ENCODE measurements at regions not wholly inside any gene's neighbourhood (a gene's known extent, or its start where the extent isn't known, plus 50 kb on each side); places are given as distances from the start of the nearest gene placed in this dataset.

DNA sequence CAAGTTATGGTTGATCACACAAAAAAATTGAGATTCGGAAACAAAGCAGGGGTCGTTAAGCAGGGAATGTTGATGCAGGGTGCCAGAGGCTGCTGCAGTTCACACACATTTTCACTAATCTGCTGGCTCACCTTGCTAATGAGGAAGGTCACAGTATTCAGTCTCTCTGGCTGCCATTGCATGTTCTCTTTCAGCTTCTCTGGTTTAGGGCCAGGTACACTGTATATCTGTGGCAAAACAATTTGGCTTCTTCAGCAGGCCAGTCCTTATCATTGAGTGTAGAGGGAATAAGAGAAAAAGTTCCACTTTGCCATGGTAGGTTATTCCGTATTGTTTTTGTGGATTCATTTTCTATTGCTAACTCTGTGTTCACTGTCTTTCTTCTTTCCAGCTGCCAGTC, 283.7 kb upstream of the ANO3 start (continued):
- TF ChIP-seq E2F6 (IDR thresholded peaks at IDR 0.05; ENCODE audit: borderline replicate concordance, low read depth): no peak
- TF ChIP-seq RARB (CRISPR knock-in tag; IDR thresholded peaks at IDR 0.05): no peak

DNA sequence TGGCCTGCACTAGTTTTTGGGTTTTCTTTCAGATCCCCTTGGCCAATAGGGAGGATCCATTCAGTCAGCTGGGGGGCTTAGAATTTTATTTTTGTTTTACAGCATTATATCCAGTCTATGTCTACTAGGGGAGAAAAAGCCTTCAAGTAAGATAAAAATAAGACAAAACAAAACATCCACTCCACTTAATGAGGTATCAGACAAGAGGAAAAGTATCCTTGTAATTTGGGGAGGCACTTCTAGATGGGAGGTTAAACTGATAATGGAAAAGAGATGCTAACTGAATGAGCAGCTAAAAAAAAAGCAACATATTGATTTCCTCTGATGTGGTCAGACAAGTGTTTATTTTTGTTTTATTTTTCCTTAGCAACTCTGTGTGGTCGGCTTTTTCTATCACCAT, 278.0 kb upstream of the ANO3 start:
- H3K4me1 ChIP-seq: no peaks in the 10 kb centered on the region
- no peak overlapping the region for H3K4me3 ChIP-seq
- DNase-seq (ENCODE audit: low read depth in 1 of 2, low spot score in 1 of 2) (no peak), FAIRE-seq (no peak), ATAC-seq (no peak)
- no peak overlapping the region for H3K27ac ChIP-seq
- H3K9me3 ChIP-seq: no peaks in the 10 kb centered on the region
- ChIA-PET CTCF (no interaction called here), POLR2A (no interaction called here)
- TF ChIP-seq, protein P1, sequence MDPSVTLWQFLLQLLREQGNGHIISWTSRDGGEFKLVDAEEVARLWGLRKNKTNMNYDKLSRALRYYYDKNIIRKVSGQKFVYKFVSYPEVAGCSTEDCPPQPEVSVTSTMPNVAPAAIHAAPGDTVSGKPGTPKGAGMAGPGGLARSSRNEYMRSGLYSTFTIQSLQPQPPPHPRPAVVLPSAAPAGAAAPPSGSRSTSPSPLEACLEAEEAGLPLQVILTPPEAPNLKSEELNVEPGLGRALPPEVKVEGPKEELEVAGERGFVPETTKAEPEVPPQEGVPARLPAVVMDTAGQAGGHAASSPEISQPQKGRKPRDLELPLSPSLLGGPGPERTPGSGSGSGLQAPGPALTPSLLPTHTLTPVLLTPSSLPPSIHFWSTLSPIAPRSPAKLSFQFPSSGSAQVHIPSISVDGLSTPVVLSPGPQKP (IDR thresholded peaks at IDR 0.05; ENCODE audit: low read depth, low read length): 0 out of 2 replicates have a peak, but pooled peaks have one; percentile 1
- TF ChIP-seq KDM1A (IDR thresholded peaks at IDR 0.05; ENCODE audit: low read depth): no peak
- 31% methylated on average over 1 of the region's 1 CpG for WGBS (ENCODE audit: missing lambda C conversion rate)
- H3K4me2 ChIP-seq: no peak overlapping the region

DNA sequence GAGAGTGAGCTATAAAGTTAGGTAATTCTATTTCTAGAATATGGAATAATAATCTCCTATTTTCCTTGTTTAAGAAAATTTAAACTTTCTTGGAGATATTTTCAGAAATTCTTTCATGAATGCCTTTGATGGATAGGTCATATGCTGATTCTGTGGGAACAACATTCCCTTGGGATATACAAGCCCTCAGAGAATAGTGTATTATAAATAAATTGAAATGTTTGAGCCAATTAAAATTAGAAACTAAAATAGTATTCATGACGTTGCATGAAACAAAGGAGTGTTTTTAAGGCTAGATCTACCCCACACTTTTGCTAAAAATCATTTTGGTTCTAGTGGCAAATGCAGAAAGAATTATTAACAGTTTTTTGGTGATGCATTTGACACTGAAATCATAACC, 269.3 kb upstream of the ANO3 start:
- no peak for DNase-seq (ENCODE audit: low read depth in 1 of 2, low spot score in 1 of 2)
- no peak for TF ChIP-seq ZC3H11A (IDR thresholded peaks at IDR 0.05)
- no peak for TF ChIP-seq CHD2 (IDR thresholded peaks at IDR 0.05; ENCODE audit: low read length, partially characterized antibody)
- TF ChIP-seq CBX2 (IDR thresholded peaks at IDR 0.05; ENCODE audit: borderline replicate concordance, low read depth): no peak
- no peak for TF ChIP-seq CTCF (IDR thresholded peaks at IDR 0.05)
- TF ChIP-seq HOXB5 (CRISPR knock-in tag; IDR thresholded peaks at IDR 0.05): no peak
- TF ChIP-seq FOSB (CRISPR knock-in tag; IDR thresholded peaks at IDR 0.05): no peak
- TF ChIP-seq HES2 (IDR thresholded peaks at IDR 0.05): no peak
- no peak for TF ChIP-seq RCOR1 (IDR thresholded peaks at IDR 0.05; ENCODE audit: low read depth, low read length)
- TF ChIP-seq TP53 (CRISPR knock-in tag; IDR thresholded peaks at IDR 0.05): no peak
- Histone ChIP-seq H3K4me1 (no peaks in the 10 kb centered on the region), H3K4me2 (no peak overlapping the region), H3K27ac (no peak overlapping the region), H3K9me3 (no peaks in the 10 kb centered on the region), H3K4me3 (no peak overlapping the region)
- POLR2A ChIA-PET: no interaction called here
- FAIRE-seq: no peak
- WGBS (ENCODE audit: missing lambda C conversion rate): 2% methylated on average over 1 of the region's 1 CpG
- ATAC-seq: no peak
- CTCF ChIA-PET: no interaction called here

DNA sequence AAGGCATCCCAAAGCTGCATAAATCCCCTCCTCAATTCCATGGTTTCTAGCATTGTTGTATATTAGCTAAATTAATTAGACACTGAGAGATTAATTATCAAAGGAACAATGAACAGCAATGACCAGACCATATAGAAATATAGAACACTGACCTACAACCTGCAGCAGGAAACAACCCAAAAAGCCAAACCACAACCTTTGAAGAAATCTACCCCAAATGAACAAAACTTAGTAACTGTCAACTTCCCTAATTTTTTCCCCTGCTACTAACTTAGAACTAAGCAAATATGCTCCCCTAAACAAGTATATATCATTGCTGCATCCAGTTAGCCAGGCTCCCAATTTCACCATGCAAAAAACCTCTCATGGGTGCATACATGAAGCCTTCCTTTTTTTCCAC, 268.0 kb upstream of the ANO3 start:
- CTCF ChIA-PET: no interaction called here
- H3K4me2 ChIP-seq: no peak overlapping the region
- H3K9me3 ChIP-seq: no peaks in the 10 kb centered on the region
- ATAC-seq: no peak
- no peak for TF ChIP-seq ZFP36 (IDR thresholded peaks at IDR 0.05; ENCODE audit: borderline replicate concordance, partially characterized antibody)
- no peak for TF ChIP-seq NPAS2 (CRISPR knock-in tag; IDR thresholded peaks at IDR 0.05; ENCODE audit: borderline replicate concordance)
- TF ChIP-seq, protein P2, sequence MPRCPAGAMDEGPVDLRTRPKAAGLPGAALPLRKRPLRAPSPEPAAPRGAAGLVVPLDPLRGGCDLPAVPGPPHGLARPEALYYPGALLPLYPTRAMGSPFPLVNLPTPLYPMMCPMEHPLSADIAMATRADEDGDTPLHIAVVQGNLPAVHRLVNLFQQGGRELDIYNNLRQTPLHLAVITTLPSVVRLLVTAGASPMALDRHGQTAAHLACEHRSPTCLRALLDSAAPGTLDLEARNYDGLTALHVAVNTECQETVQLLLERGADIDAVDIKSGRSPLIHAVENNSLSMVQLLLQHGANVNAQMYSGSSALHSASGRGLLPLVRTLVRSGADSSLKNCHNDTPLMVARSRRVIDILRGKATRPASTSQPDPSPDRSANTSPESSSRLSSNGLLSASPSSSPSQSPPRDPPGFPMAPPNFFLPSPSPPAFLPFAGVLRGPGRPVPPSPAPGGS (IDR thresholded peaks at IDR 0.05): no peak
- TF ChIP-seq HOXB13 (CRISPR knock-in tag; IDR thresholded peaks at IDR 0.05; ENCODE audit: low read depth): no peak
- no peak for TF ChIP-seq ZNF302 (CRISPR knock-in tag; IDR thresholded peaks at IDR 0.05)
- no peaks in the 10 kb centered on the region for H3K4me1 ChIP-seq
- no peak overlapping the region for H3K27ac ChIP-seq
- H3K4me3 ChIP-seq: no peak overlapping the region
- DNase-seq (ENCODE audit: low read depth in 1 of 2, low spot score in 1 of 2): no peak
- POLR2A ChIA-PET: no interaction called here
- no peak for FAIRE-seq

Data from A549 (cell line).